SK-N-SH treated with all-trans-retinoic acid at 6 μM for 48 hours (cell line): ENCODE measurements at regions not wholly inside any gene's neighbourhood (a gene's known extent, or its start where the extent isn't known, plus 50 kb on each side); places are given as distances from the start of the nearest gene placed in this dataset.
A peak's percentile ranks its signal among the peaks of the same experiment; 100 is the strongest.

Experiments
- ATAC-seq: fragments of 200-7000 bp; cut with Tn5 transposase; 3 replicates; pipeline ENCODE4 v1.9.1; 2020; ENCODE audit warnings: mild to moderate bottlenecking, moderate library complexity
- ARNTL ChIP-seq: fragments of 450-650 bp; formaldehyde crosslinking; IDR thresholded peaks from 2 replicates; pipeline ENCODE4 v1.5.0; 2020; ENCODE audit warnings: low read depth, mild to moderate bottlenecking, moderate library complexity, borderline replicate concordance
- CREB5 ChIP-seq: fragments of 250-450 bp; sonication (Bioruptor Pico); IDR thresholded peaks from 2 replicates; pipeline ENCODE4 v1.5.1; 2020; ENCODE audit warnings: low read depth, mild to moderate bottlenecking, moderate library complexity
- CSRNP3 ChIP-seq: fragments of 250-450 bp; sonication (Bioruptor Pico); IDR thresholded peaks from 2 replicates; pipeline ENCODE4 v1.5.1; 2021; ENCODE audit warnings: mild to moderate bottlenecking, moderate library complexity
- ESRRG ChIP-seq: fragments of 250-450 bp; sonication (Bioruptor Pico); IDR thresholded peaks from 2 replicates; pipeline ENCODE4 v1.6.1; 2021; ENCODE audit warnings: mild to moderate bottlenecking
- GLIS3 ChIP-seq: fragments of 250-450 bp; sonication (Bioruptor Pico); IDR thresholded peaks from 2 replicates; pipeline ENCODE4 v1.5.0; 2020; ENCODE audit warnings: mild to moderate bottlenecking, moderate library complexity
- ISL1 ChIP-seq: fragments of 250-450 bp; sonication (Bioruptor Pico); IDR thresholded peaks from 2 replicates; pipeline ENCODE4 v2.1.2; 2022; ENCODE audit warnings: mild to moderate bottlenecking, moderate library complexity
- OSR1 ChIP-seq: fragments of 250-450 bp; sonication (Bioruptor Pico); IDR thresholded peaks from 2 replicates; pipeline ENCODE4 v1.8.0; 2022; ENCODE audit warnings: moderate library complexity, mild to moderate bottlenecking, inconsistent platforms
- PATZ1 ChIP-seq: fragments of 250-450 bp; sonication (Bioruptor Pico); IDR thresholded peaks from 2 replicates; pipeline ENCODE4 v1.8.0; 2020; ENCODE audit warnings: mild to moderate bottlenecking, moderate library complexity, borderline replicate concordance
- POU6F1 ChIP-seq: fragments of 250-450 bp; sonication (Bioruptor Pico); IDR thresholded peaks from 2 replicates; pipeline ENCODE4 v1.8.0; 2021; ENCODE audit warnings: low read depth, mild to moderate bottlenecking, moderate library complexity, borderline replicate concordance
- PPARA ChIP-seq: fragments of 250-450 bp; sonication (Bioruptor Pico); IDR thresholded peaks from 2 replicates; pipeline ENCODE4 v1.5.0; 2020; ENCODE audit warnings: mild to moderate bottlenecking, borderline replicate concordance
- RARB ChIP-seq: fragments of 250-450 bp; sonication (Bioruptor Pico); IDR thresholded peaks from 2 replicates; pipeline ENCODE4 v1.8.0; 2021; ENCODE audit warnings: mild to moderate bottlenecking, moderate library complexity
- SNAI2 ChIP-seq: fragments of 250-450 bp; sonication (Bioruptor Pico); IDR thresholded peaks from 2 replicates; pipeline ENCODE4 v1.5.0; 2020; ENCODE audit warnings: mild to moderate bottlenecking, moderate library complexity
- TCF4 ChIP-seq: fragments of 250-450 bp; sonication (Bioruptor Pico); IDR thresholded peaks from 2 replicates; pipeline ENCODE4 v1.8.0; 2021; ENCODE audit warnings: mild to moderate bottlenecking, moderate library complexity, borderline replicate concordance
- TOX ChIP-seq: fragments of 250-450 bp; sonication (Bioruptor Pico); IDR thresholded peaks from 2 replicates; pipeline ENCODE4 v1.8.0; 2021; ENCODE audit warnings: mild to moderate bottlenecking, moderate library complexity, borderline replicate concordance
- TSHZ2 ChIP-seq: fragments of 250-450 bp; sonication (Bioruptor Pico); IDR thresholded peaks from 2 replicates; pipeline ENCODE4 v1.5.0; 2020; ENCODE audit warnings: mild to moderate bottlenecking, moderate library complexity
- ZC3H10 ChIP-seq: fragments of 250-450 bp; sonication (Bioruptor Pico); IDR thresholded peaks from 2 replicates; pipeline ENCODE4 v1.5.1; 2021; ENCODE audit warnings: mild to moderate bottlenecking, moderate library complexity
- ZFP3 ChIP-seq: fragments of 250-450 bp; sonication (Bioruptor Pico); IDR thresholded peaks from 2 replicates; pipeline ENCODE4 v1.5.0; 2020; ENCODE audit warnings: mild to moderate bottlenecking, moderate library complexity
- ZFP30 ChIP-seq: fragments of 450-650 bp; formaldehyde crosslinking; IDR thresholded peaks from 2 replicates; pipeline ENCODE4 v1.5.0; 2022; ENCODE audit warnings: mild to moderate bottlenecking, moderate library complexity
- ZNF565 ChIP-seq: fragments of 450-650 bp; formaldehyde crosslinking; conservative IDR thresholded peaks from 2 replicates; pipeline ENCODE4 v1.5.0; 2020; ENCODE audit warnings: low read depth, mild to moderate bottlenecking, moderate library complexity
- ZNF70 ChIP-seq: fragments of 450-650 bp; formaldehyde crosslinking; IDR thresholded peaks from 2 replicates; pipeline ENCODE4 v1.5.0; 2020; ENCODE audit warnings: mild to moderate bottlenecking, moderate library complexity
- ZNF8 ChIP-seq: fragments of 450-650 bp; formaldehyde crosslinking; IDR thresholded peaks from 2 replicates; pipeline ENCODE4 v1.5.0; 2020; ENCODE audit warnings: mild to moderate bottlenecking, moderate library complexity

- peak; percentile 88 for ATAC-seq
- TF ChIP-seq ESRRG (CRISPR knock-in tag) (no peak), TSHZ2 (CRISPR knock-in tag) (no peak), ZNF8 (0 out of 2 replicates have a peak, but pooled peaks have one; percentile 10), ZNF565 (CRISPR knock-in tag) (no peak), CSRNP3 (CRISPR knock-in tag) (no peak), ISL1 (CRISPR knock-in tag) (peak; percentile 7; the same call in 1 of the 2 replicates)
Measured at GRCh38 chr7:47724335-47724982, 142.5 kb upstream of the TNS3 start.

- TF ChIP-seq CREB5 (CRISPR knock-in tag) (no peak), ZFP3 (CRISPR knock-in tag) (no peak), POU6F1 (CRISPR knock-in tag) (no peak), TSHZ2 (CRISPR knock-in tag) (no peak), ZFP30 (CRISPR knock-in tag) (no peak), ARNTL (CRISPR knock-in tag) (no peak), ZNF70 (CRISPR knock-in tag) (no peak), RARB (CRISPR knock-in tag) (no peak), ZNF8 (no peak), GLIS3 (CRISPR knock-in tag) (no peak), PPARA (CRISPR knock-in tag) (no peak), PATZ1 (no peak), TOX (CRISPR knock-in tag) (no peak), ZC3H10 (CRISPR knock-in tag) (no peak), OSR1 (no peak), TCF4 (CRISPR knock-in tag) (no peak), CSRNP3 (CRISPR knock-in tag) (no peak), SNAI2 (CRISPR knock-in tag) (no peak)
- ATAC-seq, result no peak
Measured at GRCh38 chr7:47722126-47722525, 140.2 kb upstream of the TNS3 start.
